Right lobe of liver (tissue), 4 donors: ENCODE measurements at regions not wholly inside any gene's neighbourhood (a gene's known extent, or its start where the extent isn't known, plus 50 kb on each side); places are given as distances from the start of the nearest gene placed in this dataset.

Experiments used
- CTCF ChIP-seq, 4 donors: fragments of 200-600 bp in 3 of 4; fragments of 450-650 bp in 1 of 4; IDR thresholded peaks; one replicate each; pipeline versions ENCODE4 v1.5.1 to v1.8.0; 2016 to 2022; ENCODE audit warnings: antibody characterized with exemption in 4 of 4, mild to moderate bottlenecking in 2 of 4
- POLR2A ChIP-seq: fragments of 450-650 bp; IDR thresholded peaks from one replicate; pipeline ENCODE4 v1.6.1; 2017; ENCODE audit warnings: antibody characterized with exemption, mild to moderate bottlenecking
- donor health status: DM: no; HTN: no; CAD: no.
- donor health status: DM: no; HTN: no; CAD: no.
- donor health status: DM: no; HTN: yes; CAD: no.

- TF ChIP-seq CTCF (IDR thresholded peaks at IDR 0.05) (no peak), POLR2A (no peak)
Observed at GRCh38 chr12:93079271-93079670, 150.2 kb upstream of the EEA1 start.
